Nephron (organoid): ENCODE measurements at regions not wholly inside any gene's neighbourhood (a gene's known extent, or its start where the extent isn't known, plus 50 kb on each side); places are given as distances from the start of the nearest gene placed in this dataset.
"Not testable (repeated sequence)": the region's sequence is repeated elsewhere in the genome, so short reads cannot be mapped to it uniquely, and the experiment has no call there.

ENCODE experiments used
- H3K27ac Mint-ChIP-seq, 3 experiments: 2 replicates each; pipeline ENCODE4 v1.8.0; 2020; ENCODE audit warnings: mixed read lengths in 3 of 3, mild to moderate bottlenecking in 2 of 3, moderate library complexity in 1 of 3
- H3K27me3 Mint-ChIP-seq: 2 replicates; pipeline ENCODE4 v1.8.0; 2021; ENCODE audit warnings: low read depth, mild to moderate bottlenecking, moderate library complexity, mixed read lengths
- H3K36me3 Mint-ChIP-seq: 2 replicates; pipeline ENCODE4 v1.8.0; 2020; ENCODE audit warnings: low read depth, mixed read lengths
- H3K4me1 Mint-ChIP-seq: 2 replicates; pipeline ENCODE4 v1.8.0; 2020; ENCODE audit warnings: mixed read lengths
- H3K4me3 Mint-ChIP-seq, 3 experiments: 2 replicates each; pipeline ENCODE4 v1.8.0; 2020; ENCODE audit warnings: mild to moderate bottlenecking in 3 of 3, mixed read lengths in 3 of 3, moderate library complexity in 2 of 3
- H3K9me3 Mint-ChIP-seq: 2 replicates; pipeline ENCODE4 v1.8.0; 2020; ENCODE audit warnings: mixed read lengths
- CTCF ChIP-seq, 3 experiments: fragments of 200-600 bp; sonication (generic); IDR thresholded peaks; one replicate each; pipeline ENCODE4 v1.5.0; 2021; ENCODE audit warnings: antibody characterized with exemption in 3 of 3; ENCODE audit not compliant: unreplicated experiment in 3 of 3

GRCh38 chr4:103499094-103499493, 220.7 kb downstream of the TACR3 start:
- Mint-ChIP-seq H3K36me3 (no peaks in the 10 kb centered on the region), H3K4me3 (no peak overlapping the region), H3K9me3 (no peaks in the 10 kb centered on the region), H3K4me1 (no peaks in the 10 kb centered on the region), H3K27me3 (no peaks in the 10 kb centered on the region), H3K27ac (no peak overlapping the region)
- TF ChIP-seq CTCF (IDR thresholded peaks at IDR 0.05; ENCODE audit: unreplicated experiment in 3 of 3) = no peak

- H3K4me1 Mint-ChIP-seq = no peaks in the 10 kb centered on the region
- H3K36me3 Mint-ChIP-seq = no peaks in the 10 kb centered on the region
- no peak for TF ChIP-seq CTCF (IDR thresholded peaks at IDR 0.05; ENCODE audit: unreplicated experiment in 3 of 3)
- H3K9me3 Mint-ChIP-seq = no peaks in the 10 kb centered on the region
- H3K27me3 Mint-ChIP-seq = no peaks in the 10 kb centered on the region
- H3K27ac Mint-ChIP-seq = no peak overlapping the region
- no peak overlapping the region for H3K4me3 Mint-ChIP-seq
These were observed 221.4 kb downstream of the TACR3 start for GRCh38 chr4:103498161-103499070.

- H3K36me3 Mint-ChIP-seq = no peaks in the 10 kb centered on the region
- no peak overlapping the region for H3K27ac Mint-ChIP-seq
- no peaks in the 10 kb centered on the region for H3K27me3 Mint-ChIP-seq
- no peaks in the 10 kb centered on the region for H3K9me3 Mint-ChIP-seq
- no peaks in the 10 kb centered on the region for H3K4me1 Mint-ChIP-seq
- H3K4me3 Mint-ChIP-seq = no peak overlapping the region
- no peak for TF ChIP-seq CTCF (IDR thresholded peaks at IDR 0.05; ENCODE audit: unreplicated experiment in 3 of 3)
These were observed 222.1 kb downstream of the TACR3 start for GRCh38 chr4:103497692-103498091.

- Mint-ChIP-seq H3K27ac (no peak overlapping the region), H3K27me3 (no peaks in the 10 kb centered on the region), H3K4me3 (no peak overlapping the region), H3K36me3 (no peaks in the 10 kb centered on the region), H3K9me3 (no peaks in the 10 kb centered on the region), H3K4me1 (no peaks in the 10 kb centered on the region)
- no peak for TF ChIP-seq CTCF (IDR thresholded peaks at IDR 0.05; ENCODE audit: unreplicated experiment in 3 of 3)
These were observed 223.0 kb downstream of the TACR3 start for GRCh38 chr4:103496800-103497199.

GRCh38 chr4:103493450-103494159, 226.2 kb downstream of the TACR3 start:
- TF ChIP-seq CTCF (IDR thresholded peaks at IDR 0.05; ENCODE audit: unreplicated experiment in 3 of 3) = no peak
- Mint-ChIP-seq H3K9me3 (peaks cover 2% of the 10 kb centered on the region), H3K27ac (no peak overlapping the region), H3K36me3 (no peaks in the 10 kb centered on the region), H3K27me3 (no peaks in the 10 kb centered on the region), H3K4me1 (no peaks in the 10 kb centered on the region), H3K4me3 (no peak overlapping the region)

- H3K27ac Mint-ChIP-seq, H3K27me3 Mint-ChIP-seq, H3K9me3 Mint-ChIP-seq, H3K4me3 Mint-ChIP-seq, H3K4me1 Mint-ChIP-seq, H3K36me3 Mint-ChIP-seq: not testable (repeated sequence)
These were observed 234.5 kb downstream of the TACR3 start for GRCh38 chr4:103485296-103485695.
